Ovary (tissue), 7 donors: ENCODE measurements at regions not wholly inside any gene's neighbourhood (a gene's known extent, or its start where the extent isn't known, plus 50 kb on each side); places are given as distances from the start of the nearest gene placed in this dataset.

Experiments used
- DNase-seq, 5 donors: peaks; one replicate each; pipeline ENCODE4 v3.0.0-alpha.2; 2019 to 2020
- H3K27ac ChIP-seq, 2 donors: fragments of 200-600 bp; one replicate each; pipeline versions ENCODE4 v1.5.1 to v1.8.0; 2019 to 2022
- H3K27me3 ChIP-seq: fragments of 200-600 bp; one replicate; pipeline ENCODE4 v1.8.0; 2022
- H3K36me3 ChIP-seq: fragments of 200-600 bp; sonication (generic); one replicate; pipeline ENCODE4 v1.5.1; 2019
- H3K4me1 ChIP-seq: one replicate; pipeline ENCODE4 v1.8.1; 2013; ENCODE audit warnings: mild to moderate bottlenecking, moderate library complexity; ENCODE audit not compliant: insufficient read depth
- H3K4me3 ChIP-seq: fragments of 200-600 bp; sonication (generic); one replicate; pipeline ENCODE4 v1.5.1; 2017
- H3K9me3 ChIP-seq, 2 donors: fragments of 200-600 bp in 1 of 2; sonication (generic) in 1 of 2; one replicate each; pipeline versions ENCODE4 v1.5.1 to v1.8.1; 2013 to 2019; ENCODE audit warnings: mild to moderate bottlenecking in 1 of 2, moderate library complexity in 1 of 2
- EP300 ChIP-seq: sonication (generic); formaldehyde crosslinking; IDR thresholded peaks from one replicate; pipeline ENCODE4 v1.6.1; 2017; ENCODE audit warnings: antibody characterized with exemption
- POLR2A ChIP-seq: fragments of 450-650 bp; IDR thresholded peaks from one replicate; pipeline ENCODE4 v1.6.1; 2017; ENCODE audit warnings: antibody characterized with exemption, mild to moderate bottlenecking, moderate library complexity
- WGBS, 3 donors: extraction: QIAGEN DNeasy Blood & Tissue Kit in 1 of 3; methylation state at CpG; one replicate each; pipeline versions ENCODE4 v1.1.5 to v1.1.7; 2013 to 2017; 5-methylcytosine and 5-hydroxymethylcytosine counted together
- intact Hi-C, 4 donors: fragments of 100-400 bp; cut with DNase I; formaldehyde crosslinking; loops; one replicate each; pipeline versions ENCODE4 v1.11.0 to v1.15.1; 2022 to 2023
- TF ChIP-seq, protein P1 (sequence below), 3 donors: fragments of 450-650 bp in 2 of 3; fragments of 200-600 bp in 1 of 3; IDR thresholded peaks; one replicate each; pipeline versions ENCODE4 v1.5.1 to v1.8.0; 2016 to 2022; ENCODE audit warnings: antibody characterized with exemption in 3 of 3, mild to moderate bottlenecking in 1 of 3
- donor health status: DM: no; HTN: no; CAD: no; lungs with moderate emphysema.
- donor health status: DM: no; HTN: no; CAD: no.
- donor health status: Bipolar disorder and iron deficiency.
- donor health status: DM: no; HTN: no; CAD: no.
- donor health status: DM: yes; HTN: yes; CAD: no.

DNA sequence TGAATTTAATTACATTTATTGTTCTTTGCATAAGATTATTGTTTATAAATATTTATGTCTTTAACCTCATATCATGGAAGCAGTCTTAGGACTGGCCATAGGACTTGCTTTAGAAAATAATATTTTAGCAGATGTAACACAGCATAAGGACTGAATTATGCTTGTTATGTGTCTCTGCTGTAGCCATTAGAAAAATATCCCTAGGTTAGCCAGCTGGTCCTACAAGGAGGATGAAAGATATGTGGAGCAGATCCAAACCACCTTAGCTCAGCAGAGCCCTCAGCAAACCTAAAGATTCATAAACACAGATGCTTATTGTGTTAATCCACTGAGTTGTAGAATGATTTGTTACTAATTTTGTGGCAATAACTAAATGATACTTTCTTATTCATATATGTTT, 166.0 kb upstream of the COL1A2 start:
- no peaks in the 10 kb centered on the region for H3K9me3 ChIP-seq
- H3K4me3 ChIP-seq = no peak overlapping the region
- no peaks in the 10 kb centered on the region for H3K36me3 ChIP-seq
- intact Hi-C loops = no loop called here
- TF ChIP-seq, protein P1, sequence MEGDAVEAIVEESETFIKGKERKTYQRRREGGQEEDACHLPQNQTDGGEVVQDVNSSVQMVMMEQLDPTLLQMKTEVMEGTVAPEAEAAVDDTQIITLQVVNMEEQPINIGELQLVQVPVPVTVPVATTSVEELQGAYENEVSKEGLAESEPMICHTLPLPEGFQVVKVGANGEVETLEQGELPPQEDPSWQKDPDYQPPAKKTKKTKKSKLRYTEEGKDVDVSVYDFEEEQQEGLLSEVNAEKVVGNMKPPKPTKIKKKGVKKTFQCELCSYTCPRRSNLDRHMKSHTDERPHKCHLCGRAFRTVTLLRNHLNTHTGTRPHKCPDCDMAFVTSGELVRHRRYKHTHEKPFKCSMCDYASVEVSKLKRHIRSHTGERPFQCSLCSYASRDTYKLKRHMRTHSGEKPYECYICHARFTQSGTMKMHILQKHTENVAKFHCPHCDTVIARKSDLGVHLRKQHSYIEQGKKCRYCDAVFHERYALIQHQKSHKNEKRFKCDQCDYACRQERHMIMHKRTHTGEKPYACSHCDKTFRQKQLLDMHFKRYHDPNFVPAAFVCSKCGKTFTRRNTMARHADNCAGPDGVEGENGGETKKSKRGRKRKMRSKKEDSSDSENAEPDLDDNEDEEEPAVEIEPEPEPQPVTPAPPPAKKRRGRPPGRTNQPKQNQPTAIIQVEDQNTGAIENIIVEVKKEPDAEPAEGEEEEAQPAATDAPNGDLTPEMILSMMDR (IDR thresholded peaks at IDR 0.05) = no peak
- TF ChIP-seq EP300 (no peak), POLR2A (no peak)
- no peak overlapping the region for H3K27ac ChIP-seq
- H3K27me3 ChIP-seq = no peaks in the 10 kb centered on the region
- no peaks in the 10 kb centered on the region for H3K4me1 ChIP-seq
- DNase-seq = no peak

- Histone ChIP-seq H3K36me3 (no peaks in the 10 kb centered on the region), H3K4me3 (no peak overlapping the region), H3K27ac (no peak overlapping the region), H3K27me3 (no peaks in the 10 kb centered on the region), H3K9me3 (no peaks in the 10 kb centered on the region), H3K4me1 (no peaks in the 10 kb centered on the region)
- no peak for TF ChIP-seq POLR2A
- intact Hi-C loops = no loop called here
- 72 to 79% (median 78%) methylated on average over 2 of the region's 2 CpGs for WGBS, 3 donors
- DNase-seq = no peak
Measured at GRCh38 chr7:94231305-94231704, 163.4 kb upstream of the COL1A2 start.

GRCh38 chr7:94236960-94237359, 157.7 kb upstream of the COL1A2 start:
- no peak for DNase-seq
- 83 to 88% (median 84%) methylated on average over 2 of the region's 2 CpGs for WGBS, 3 donors
- intact Hi-C loops = no loop called here
- TF ChIP-seq POLR2A (no peak), EP300 (no peak)
- TF ChIP-seq, protein P1 (IDR thresholded peaks at IDR 0.05) = no peak
- no peaks in the 10 kb centered on the region for H3K9me3 ChIP-seq
- H3K36me3 ChIP-seq = no peaks in the 10 kb centered on the region
- no peak overlapping the region for H3K27ac ChIP-seq
- no peaks in the 10 kb centered on the region for H3K27me3 ChIP-seq
- no peak overlapping the region for H3K4me3 ChIP-seq
- no peaks in the 10 kb centered on the region for H3K4me1 ChIP-seq

DNA sequence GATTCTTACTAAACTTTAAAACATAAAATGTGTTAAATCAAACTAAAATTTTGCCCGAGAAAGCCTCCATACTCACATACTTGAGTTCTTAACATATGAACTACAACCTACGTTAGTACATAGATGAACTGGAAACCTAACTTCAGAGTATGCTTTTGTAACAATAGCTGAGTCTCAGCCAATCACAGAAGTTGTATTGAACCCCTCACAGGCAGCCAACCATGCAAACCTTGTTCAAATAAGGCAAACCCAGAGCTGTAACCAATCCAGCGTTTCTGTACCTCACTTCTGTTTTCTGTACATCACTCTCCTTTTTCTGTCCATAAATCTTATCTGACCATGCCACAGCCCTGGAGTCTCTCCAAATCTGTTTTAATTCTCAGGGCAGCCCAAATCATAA, 157.3 kb upstream of the COL1A2 start:
- no peak for TF ChIP-seq POLR2A
- TF ChIP-seq, protein P1 (IDR thresholded peaks at IDR 0.05) = no peak
- no peak for TF ChIP-seq EP300
- H3K27ac ChIP-seq = no peak overlapping the region
- intact Hi-C loops = no loop called here
- DNase-seq = no peak
- H3K27me3 ChIP-seq = no peaks in the 10 kb centered on the region
- 73 to 80% (median 75%) methylated on average over 3 of the region's 3 CpGs for WGBS, 3 donors
- no peaks in the 10 kb centered on the region for H3K4me1 ChIP-seq
- no peak overlapping the region for H3K4me3 ChIP-seq
- no peaks in the 10 kb centered on the region for H3K36me3 ChIP-seq
- no peaks in the 10 kb centered on the region for H3K9me3 ChIP-seq

DNA sequence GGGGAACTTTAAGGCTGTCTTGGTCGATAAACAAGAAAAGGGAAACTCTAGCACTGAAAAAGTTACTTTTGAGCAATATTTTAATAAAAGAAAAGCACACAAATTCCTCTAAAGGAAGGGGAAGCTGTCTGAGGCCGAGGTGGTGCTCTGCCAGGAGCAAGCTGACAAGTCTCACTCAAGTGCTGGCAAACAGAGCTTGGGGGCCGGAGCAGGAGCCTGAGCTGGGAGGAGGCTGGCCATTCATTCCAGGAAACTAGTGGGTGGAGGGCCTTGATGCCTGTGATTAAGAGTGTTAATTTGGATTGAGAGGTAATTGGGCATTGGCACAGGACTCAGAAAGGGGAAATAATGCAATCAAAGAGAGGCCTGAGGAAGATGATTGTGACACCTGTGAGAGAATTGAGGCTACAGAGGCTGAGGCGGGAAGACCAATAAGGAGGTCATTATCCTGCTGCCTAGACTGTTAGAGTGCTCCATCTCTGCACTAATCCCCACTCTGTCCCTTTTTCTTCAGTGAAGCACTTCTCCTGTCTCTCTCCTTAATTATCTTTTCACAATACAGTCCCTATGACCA, 154.9 kb upstream of the COL1A2 start:
- 78 to 84% (median 83%) methylated on average over 4 of the region's 4 CpGs for WGBS, 3 donors
- TF ChIP-seq, protein P1 (IDR thresholded peaks at IDR 0.05) = no peak
- TF ChIP-seq POLR2A = no peak
- no peak for TF ChIP-seq EP300
- Histone ChIP-seq H3K9me3 (no peaks in the 10 kb centered on the region), H3K4me1 (no peaks in the 10 kb centered on the region), H3K27me3 (no peaks in the 10 kb centered on the region), H3K36me3 (no peaks in the 10 kb centered on the region), H3K27ac (no peak overlapping the region), H3K4me3 (no peak overlapping the region)
- intact Hi-C loops = no loop called here
- DNase-seq = no peak
